ENCODE measurements at regions not wholly inside any gene's neighbourhood (a gene's known extent, or its start where the extent isn't known, plus 50 kb on each side); places are given as distances from the start of the nearest gene placed in this dataset.

DNA sequence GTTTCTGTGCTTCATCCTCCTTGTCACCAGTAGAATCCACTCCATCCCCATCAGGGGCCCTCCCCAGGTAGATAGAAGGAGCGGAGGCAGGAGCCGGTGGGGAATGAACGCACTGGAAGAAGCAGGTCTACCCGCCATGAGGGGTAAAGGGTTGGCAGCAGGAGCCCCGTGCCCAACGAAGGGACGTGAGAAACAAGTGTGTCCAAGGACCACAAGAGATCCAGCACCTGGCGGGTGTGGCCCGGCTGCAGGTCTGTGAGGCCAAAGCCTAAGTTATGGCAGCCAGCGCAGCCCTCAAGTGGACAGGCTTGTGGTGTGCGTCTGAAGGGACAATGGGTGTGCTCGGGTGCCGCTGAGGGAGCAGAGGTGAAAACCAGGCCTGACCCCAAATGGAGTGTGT is 94.3 kb downstream of the IRX2 start:
- no peak for DNase-seq (ENCODE audit: low read depth)

DNA sequence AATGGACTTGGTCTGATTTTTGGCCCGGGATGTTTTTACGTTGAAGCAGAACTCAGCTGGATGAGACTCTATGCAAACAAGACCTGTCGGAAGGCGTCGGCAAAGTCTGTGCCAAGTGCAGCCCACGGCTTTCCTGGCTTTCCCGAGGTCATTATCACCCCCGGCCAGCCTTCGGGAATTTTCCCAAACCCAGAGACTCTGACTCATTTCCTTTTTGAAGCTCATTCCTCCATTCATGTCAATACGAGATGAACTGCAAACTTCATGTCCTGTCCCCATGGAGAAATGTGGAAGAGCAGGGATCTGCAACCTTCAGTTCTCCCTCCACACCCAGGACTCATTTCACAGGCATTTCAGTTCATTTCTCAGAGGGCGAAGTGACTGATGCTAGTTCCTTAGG is 95.3 kb downstream of the IRX2 start:
- no peak for DNase-seq (ENCODE audit: low read depth)

DNA sequence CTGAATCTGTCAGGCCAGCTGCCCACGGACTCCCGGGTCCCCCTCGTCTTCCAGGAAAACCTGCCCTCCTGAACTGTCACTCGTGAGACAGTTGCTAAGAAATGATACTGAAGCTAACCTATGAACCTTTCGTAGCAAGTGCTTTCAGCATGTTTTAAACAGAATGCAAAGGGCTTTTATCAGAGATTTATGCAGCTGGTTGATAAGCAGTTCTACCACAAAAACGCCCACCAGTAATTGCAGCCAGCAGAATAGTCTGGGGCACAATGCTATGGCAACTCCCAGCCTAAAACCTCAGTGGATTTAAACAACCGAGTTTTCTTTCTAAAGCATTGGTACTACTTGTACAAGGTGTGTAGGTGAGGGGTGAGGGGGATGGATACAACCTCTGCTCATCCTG is 97.5 kb downstream of the IRX2 start:
- DNase-seq (ENCODE audit: low read depth): no peak

DNA sequence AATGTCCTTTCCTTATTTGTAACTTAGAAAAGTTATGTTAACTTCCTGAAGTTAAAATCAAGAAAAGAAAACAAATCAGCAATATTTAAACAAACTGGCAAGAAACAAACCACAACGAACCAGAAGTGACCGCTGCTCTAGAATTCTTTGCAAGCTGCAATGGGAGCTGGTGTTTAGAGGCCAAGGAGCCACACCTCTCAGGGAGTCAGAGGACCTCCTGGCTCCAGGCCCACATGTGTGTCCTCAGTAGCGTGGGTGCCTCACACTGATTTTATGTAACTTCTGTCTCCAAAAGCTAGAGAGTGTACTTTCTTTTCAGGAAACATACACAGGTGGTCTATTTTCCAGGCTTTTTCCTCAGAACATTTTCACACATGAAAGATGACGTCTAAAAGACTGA is 100.4 kb downstream of the IRX2 start:
- DNase-seq (ENCODE audit: low read depth): no peak

DNA sequence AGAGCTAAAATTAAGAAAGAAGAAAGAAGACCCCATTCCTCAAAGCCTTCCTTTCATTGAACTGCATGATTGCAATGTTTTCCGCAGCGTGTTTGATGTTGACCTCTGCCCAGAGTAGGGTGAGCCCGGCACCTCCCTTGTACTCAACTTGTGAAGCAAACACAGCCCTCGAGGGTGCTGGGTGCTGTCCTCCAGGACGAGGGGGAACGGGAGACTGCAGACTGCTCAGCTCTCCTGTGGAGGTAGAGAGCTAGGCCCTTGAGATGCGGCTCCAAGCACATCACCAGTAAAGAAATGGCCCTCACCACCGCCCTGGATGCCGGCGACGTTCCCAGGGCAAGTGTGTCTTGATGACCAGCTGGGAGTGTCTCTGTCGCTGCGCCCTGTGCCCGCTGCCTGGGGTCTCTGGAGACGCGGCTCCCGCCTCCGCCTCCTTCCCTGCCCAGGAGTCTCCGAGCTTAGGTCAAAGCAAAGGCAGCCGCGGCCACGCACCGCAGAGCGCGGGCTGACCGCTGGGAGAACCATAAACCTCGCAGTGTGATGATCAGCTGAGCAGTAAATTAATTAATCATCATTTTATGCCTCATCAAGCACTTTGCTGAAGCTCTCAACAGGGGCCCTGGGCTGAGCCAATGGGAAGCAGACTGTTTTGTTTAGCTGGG is 108.7 kb downstream of the IRX2 start:
- DNase-seq (ENCODE audit: low read depth): no peak

DNA sequence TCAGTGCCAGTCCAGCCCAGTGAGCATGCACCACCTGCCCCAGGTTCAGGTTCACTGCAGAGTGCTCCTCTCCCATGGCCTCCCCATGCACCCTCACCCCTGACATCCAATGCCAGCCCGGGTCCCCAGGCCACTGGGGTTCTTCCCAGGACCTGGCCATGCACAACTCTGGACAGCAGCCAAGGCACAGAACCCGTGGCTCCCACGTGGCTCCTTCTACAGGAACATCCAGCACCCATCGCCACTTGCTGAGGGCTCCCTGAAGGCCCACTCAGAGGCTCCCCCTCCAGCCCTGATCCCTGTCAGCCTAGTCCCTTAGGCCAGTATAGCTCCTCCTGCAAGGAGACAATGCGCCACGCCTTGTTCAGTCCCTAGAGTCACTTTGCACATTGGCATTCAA is 110.8 kb downstream of the IRX2 start:
- no peak for DNase-seq (ENCODE audit: low read depth)

DNA sequence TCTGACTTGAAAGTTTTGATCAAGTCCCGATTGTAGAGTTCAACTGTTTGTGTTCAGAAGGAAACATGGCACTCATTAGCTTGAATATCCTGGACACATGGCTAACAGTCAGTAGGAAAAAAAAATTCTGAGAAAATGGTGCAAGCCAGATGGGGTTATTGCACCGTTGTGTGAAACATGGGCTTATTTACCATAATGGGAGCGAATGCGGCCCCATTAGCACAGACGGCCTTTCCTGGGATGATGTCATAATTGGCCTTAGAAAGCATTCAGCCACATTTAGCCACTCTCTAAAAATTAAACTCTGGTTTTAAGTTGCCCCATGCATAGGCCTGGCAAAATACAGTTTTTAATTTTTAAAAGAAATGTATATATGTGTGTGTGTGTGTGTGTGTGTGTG is 112.1 kb downstream of the IRX2 start:
- no peak for DNase-seq (ENCODE audit: low read depth)

DNA sequence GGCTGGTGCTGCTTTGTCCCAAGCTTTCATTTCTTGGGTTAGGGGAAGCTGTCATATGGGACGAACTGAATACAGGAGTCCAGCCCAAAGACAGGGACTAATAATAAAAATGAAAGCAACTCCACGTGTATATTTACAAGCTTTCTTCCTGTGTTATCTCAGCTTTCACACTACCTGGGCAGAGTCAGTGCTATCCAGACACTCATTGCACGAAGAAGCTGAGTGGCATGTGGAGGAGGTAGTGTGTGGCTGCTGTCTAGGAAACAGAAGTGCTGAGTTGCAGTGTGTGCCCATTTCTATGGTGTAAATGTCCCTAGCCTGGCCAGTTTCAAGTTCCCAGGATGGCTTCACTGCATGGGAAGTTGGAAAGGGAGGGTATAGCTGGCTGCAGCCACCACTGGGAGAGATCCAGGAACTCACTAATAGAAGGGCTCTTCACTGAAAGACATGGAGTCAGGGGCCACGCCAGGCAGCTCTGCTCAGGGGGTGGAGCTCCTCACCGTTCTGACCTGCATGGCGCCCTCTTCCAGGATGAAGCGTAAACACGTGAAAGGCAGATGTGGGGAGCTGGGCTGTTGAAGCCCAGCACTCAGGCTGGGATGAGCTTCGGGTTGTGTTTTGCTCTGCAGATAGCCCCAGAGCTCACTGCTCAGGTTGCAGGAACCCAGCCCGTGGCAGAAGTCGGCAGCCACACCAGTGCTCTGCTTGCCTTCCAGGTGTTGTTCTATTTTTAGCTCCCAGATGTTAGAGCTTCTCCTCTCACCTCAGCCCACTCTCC is 116.9 kb downstream of the IRX2 start:
- DNase-seq (ENCODE audit: low read depth): no peak

DNA sequence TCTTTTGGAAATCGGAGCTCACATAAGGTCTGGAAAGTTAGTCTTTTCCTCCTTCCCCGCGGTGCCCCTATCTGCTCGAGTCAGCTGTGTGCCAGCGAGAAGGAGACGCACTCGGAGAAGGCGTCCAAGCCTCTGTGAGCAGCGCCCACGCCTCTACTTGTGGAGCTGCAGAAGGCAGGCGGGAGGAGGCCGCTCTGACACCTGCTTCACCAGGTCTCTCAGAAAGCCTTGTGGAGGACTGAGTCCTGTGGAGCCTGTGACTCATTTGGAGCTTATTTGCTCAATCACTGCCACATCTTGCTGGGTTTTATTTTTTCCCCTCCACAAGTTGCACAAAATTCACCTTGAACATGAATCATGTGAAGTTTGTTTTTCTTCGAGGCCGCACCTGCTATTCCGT is 117.5 kb downstream of the IRX2 start:
- DNase-seq (ENCODE audit: low read depth): no peak

DNA sequence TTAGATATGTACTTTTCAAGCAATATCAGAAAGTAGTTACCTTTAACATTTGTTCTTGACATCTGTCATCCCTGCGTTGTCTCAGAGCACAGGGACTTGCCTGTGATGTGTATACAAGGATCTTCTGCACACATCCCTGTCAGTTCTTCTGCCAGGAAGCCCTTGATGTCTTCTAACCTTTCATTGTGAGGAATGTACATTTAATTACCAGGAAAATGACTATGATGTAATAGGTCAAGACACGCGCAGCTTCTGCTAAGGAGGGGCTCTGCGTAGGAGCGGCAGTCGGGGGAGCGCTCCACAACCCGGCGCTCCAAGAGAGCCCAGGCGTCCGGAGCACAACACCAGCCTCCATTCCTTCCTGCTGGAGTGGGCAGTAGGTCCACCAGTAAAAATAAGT is 119.7 kb downstream of the IRX2 start:
- DNase-seq (ENCODE audit: low read depth): no peak

DNA sequence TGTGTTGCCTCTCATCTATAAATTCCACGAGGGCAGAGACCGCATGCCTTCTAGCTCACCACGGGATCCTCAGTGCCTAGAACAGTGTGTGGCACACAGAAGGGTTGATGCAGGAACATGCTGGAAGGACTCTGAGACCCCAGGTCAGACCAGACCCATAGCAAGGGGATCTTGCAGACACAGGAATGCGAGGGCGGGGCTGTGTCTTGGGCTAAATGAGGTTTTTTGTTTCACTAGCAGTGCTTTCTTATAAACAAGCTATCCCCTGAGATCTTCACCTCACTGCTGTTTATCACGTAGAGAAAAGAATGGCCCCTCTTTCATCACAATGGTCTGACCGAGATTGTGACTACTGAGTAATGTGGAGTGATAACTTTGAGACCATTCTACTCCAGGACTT is 122.4 kb downstream of the IRX2 start:
- no peak for DNase-seq (ENCODE audit: low read depth)

DNA sequence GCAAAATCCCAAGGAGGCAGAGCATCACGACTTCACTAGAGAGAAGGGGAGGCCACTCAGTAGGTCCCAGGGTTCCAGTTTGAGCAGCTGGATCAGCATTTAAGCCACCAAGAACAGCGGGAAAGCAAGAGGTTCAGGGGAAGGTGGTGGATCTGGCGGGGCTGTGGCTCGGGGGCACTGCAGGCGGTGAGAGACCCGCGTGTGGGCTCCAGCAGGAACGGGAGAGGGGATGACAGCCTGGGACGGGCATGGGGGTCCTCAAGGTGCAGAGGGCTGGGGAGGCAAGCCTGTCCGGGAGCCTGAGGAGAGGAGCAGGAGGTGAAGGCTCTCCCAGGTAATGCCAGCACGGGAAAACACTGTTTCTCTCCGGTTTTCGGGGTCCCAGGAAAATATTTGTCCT is 123.6 kb downstream of the IRX2 start:
- no peak for DNase-seq (ENCODE audit: low read depth)

DNA sequence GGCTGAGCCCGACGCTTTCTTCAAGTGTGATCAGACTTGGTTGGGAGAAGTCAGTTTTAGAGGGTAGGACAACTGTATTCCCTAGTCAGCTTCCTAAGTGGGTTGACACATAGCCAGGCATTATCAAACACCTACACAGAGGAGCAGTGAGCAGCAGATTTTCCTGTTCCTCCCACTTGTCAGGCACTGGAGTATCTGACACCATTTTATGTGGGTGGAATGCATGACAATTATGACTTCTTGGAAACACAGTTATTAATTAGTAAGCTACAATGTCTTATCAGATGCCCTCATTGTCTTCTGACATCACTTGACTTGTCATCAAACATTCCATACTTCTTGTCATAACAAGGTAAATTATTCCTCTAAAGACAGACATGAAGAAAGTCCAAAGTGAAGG is 124.9 kb downstream of the IRX2 start:
- no peak for DNase-seq (ENCODE audit: low read depth)

DNA sequence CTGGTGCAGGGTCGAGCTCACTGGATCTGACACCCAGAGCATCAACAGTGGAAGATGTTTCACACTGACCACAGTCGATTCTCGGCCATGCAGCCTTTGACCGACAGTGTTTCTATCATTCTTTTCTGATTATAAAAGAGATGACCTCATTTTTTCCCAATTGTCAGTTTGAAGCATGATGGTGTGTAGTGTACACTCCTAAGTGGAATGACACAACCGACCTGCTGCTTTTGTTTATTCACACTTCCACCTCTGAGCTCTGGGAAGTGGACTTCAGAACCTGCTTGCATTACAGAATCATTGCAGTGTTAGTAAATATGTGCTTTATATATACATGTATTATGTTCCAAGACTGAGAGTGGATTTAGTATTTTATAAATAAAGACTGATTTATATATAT is 128.6 kb downstream of the IRX2 start:
- DNase-seq (ENCODE audit: low read depth): no peak

DNA sequence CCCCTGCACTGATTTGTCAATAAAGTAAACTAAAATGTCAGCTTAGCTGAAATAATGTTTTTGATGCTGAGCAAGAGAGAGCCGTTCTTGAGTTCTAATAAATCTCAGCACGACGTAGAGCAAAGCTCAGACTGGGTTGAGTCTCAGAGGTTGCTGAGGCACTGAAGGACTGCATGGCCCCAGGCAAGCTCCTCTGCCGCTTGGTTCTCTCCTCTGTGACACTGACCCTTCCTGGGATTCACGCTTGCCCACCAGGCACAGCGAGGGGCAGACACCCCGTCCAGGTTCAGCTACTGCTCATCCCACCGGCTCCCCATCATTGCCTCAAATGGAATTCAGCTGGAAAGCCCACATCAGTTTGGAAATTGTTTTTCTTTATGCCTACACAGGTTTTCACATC is 129.8 kb downstream of the IRX2 start:
- no peak for DNase-seq (ENCODE audit: low read depth)

DNA sequence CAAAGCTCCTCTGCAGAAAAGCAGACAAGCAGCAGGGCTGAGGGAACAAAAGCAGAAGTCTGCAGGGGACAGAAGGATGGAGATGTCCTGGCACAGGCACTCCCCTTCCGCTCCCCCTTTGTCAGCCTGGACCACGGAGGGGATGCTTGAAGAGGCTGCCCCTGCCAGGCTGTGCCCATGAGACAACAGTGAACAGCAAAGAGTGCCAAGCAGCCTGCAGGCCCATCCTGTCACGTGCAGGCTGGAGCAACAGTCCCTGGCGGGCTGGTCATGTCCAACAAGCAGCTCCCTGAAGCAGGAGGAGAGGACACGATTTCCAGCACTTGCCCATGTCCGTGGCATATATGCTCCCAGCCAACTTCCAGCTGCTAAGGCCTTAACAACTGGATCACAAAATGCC is 132.3 kb downstream of the IRX2 start:
- DNase-seq (ENCODE audit: low read depth): no peak

DNA sequence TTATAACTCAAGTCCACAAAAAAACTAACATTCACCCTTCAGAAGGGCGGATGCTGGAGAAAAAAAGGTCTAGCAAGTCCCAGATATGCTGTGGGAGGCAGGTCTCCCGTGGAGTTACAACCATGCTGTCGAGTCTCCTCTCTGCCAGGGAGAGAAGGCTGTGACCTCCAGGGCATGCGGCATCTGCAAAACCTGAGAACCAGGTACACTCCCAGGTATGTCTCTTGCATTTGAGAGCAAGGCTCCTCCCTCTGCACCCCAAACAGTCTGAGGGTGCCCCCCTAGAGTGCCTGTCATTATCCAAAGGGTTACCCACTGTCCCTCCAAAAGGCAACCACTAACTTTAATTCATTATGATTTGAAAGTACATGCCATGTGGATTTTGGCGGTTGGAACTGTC is 134.0 kb downstream of the IRX2 start:
- no peak for DNase-seq (ENCODE audit: low read depth)

DNA sequence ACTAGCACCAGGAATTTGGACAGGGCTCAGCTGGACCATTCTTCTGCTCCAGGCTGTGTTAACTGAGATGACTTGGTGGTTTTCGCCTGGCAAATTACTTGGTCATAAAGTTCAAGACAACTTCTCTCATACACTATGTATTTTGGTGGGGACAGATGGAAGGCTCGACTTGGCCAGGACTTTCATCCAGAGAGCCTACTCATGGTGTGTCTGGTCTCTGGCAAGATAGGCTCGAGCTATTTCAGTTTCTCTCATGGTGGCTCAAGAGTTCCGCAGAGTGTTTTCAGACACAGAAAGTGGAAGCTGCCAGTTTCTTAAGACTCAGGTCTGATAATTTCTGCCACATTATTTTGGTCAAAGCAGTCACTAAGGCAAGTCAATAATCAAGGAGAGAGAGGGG is 135.6 kb downstream of the IRX2 start:
- DNase-seq (ENCODE audit: low read depth): no peak

DNA sequence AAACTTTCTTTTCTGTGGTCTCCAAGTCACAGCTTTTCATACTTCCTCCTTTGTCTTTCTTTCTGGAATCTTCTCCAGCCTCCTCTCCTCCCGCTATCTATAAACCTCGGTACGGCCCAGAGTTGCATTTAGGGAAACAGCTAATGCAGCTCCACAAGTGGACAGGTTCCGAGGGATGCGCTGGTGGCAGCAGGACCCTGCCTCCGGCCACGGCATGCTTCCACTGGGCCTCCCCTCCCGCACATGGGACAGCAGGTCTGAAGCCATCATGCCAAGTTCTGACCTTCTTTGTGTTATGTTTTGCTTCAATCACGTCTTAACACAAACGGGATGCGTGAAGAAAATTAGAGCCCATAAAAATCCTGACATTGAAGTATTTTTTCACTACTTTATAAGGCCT is 136.9 kb downstream of the IRX2 start:
- no peak for DNase-seq (ENCODE audit: low read depth)

DNA sequence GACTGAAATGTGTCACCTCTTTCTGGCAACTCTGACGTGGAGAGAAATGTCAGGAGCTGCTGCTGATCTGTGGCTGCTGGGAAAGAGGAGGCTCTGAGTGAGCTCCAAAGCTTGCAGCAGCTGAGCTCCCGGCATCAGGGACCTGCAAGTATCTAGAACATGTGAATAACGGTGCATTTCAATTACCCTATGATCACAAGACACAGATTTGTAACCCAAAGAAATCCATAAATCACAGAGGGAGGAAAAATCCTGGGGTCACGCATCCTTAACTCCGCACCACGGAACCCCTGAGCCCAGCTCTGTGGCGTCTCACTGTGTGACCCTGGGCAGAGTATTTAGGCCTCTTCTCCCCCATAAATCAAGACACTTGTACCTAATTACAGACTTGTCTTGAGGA is 139.8 kb downstream of the IRX2 start:
- DNase-seq (ENCODE audit: low read depth): no peak

DNA sequence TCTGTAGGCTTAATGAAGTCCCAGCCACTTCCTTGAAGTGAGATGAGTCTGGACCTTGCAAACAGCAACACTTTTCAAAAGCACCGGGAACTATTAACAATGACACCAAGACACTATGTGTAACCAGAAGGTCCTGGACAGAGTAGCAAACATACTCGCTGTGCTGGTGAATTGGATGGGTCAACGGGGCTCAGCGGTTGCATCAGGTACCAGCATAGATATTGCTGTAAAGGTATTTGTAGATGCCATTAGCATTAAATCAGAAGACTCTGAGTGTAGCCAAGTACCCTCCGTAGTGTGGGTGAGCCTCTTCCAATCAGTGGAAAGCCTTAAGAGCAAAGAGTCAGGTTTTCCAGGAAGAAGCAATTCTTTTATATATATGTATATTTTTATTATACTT is 140.5 kb downstream of the IRX2 start:
- no peak for DNase-seq (ENCODE audit: low read depth)

DNA sequence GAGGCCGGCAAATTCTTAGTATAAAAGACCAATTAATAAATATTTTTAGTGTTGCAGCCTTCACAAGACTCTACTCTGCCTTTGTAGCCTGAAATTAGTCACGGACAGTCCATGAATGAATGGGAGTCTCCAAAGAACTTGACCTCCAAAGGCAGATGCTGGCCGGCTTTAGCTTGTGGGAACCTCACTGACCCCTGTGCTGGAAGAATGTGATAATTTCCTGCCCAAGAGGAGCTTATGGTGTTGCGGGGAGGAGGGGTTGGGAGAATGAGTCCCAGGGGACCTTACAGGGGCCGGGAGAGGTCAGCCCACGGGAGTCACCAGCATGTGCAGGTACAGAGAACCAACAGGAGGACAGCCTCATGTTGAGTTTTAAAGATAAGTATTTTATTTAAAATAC is 143.1 kb downstream of the IRX2 start:
- DNase-seq (ENCODE audit: low read depth): no peak

DNA sequence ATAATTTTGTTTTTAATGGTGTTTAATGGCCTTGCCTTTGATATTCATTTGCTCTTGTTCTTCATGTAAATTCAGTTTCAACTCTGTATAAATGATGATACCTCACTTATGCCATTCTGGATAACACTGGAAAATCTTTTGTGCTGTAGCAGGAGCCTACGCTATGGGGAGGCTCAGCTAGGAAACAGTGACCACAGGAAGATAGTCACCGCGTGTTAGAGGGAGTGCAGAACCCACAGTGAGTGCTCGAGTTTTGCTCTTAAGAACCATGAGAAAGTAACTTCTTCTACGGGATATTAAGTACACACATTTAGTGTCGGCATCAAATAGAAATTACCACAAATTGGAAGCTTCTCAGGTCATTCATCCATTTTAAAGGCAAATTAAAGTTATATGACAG is 143.9 kb downstream of the IRX2 start:
- no peak for DNase-seq (ENCODE audit: low read depth)

DNA sequence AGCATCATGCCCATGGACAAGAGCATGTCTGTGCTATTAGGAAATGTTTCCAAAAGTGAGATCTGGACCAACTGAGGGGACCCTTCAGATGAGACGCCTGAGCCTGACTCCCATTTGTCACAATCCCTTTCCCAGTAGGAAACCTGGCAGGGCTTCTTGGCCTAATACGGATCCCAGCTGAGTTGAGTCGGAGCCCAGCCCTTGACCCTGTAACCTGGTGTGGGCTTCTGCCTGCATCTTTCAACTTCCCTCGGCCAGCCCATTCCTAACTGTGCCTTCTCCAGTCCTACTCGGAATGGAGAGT is 148.3 kb downstream of the IRX2 start:
- no peak for DNase-seq (ENCODE audit: low read depth)
